Neural progenitor cell (in vitro differentiated cells): ENCODE measurements at regions not wholly inside any gene's neighbourhood (a gene's known extent, or its start where the extent isn't known, plus 50 kb on each side); places are given as distances from the start of the nearest gene placed in this dataset.

Experiments
- EZH2 ChIP-seq: fragments of 200-600 bp; sonication (generic); IDR thresholded peaks from 2 replicates; pipeline ENCODE4 v1.6.1; 2017; ENCODE audit warnings: antibody characterized with exemption, mild to moderate bottlenecking, moderate library complexity
- TF ChIP-seq, protein P1 (sequence below): fragments of 200-600 bp; sonication (generic); IDR thresholded peaks from 2 replicates; pipeline ENCODE4 v1.5.1; 2017; ENCODE audit warnings: antibody characterized with exemption, mild to moderate bottlenecking

DNA sequence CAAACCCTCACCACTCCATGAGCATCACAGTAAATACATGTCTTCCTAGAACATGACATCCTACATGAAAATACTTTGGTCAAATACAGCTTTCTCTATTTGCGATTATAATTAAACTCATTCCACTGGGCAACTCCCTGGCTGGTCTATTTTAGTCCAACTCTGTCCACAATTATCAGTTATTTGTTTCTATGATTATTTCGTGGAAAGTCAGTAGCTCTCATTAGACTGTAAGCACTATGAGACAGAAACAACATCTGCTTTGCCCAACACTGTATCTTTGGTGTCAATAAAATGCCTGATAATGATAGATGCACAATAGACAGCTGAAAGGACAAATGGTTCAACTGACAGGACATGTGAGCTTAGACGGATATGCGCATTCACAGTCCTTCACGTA, 292.0 kb downstream of the KLF12 start:
- TF ChIP-seq, protein P1, sequence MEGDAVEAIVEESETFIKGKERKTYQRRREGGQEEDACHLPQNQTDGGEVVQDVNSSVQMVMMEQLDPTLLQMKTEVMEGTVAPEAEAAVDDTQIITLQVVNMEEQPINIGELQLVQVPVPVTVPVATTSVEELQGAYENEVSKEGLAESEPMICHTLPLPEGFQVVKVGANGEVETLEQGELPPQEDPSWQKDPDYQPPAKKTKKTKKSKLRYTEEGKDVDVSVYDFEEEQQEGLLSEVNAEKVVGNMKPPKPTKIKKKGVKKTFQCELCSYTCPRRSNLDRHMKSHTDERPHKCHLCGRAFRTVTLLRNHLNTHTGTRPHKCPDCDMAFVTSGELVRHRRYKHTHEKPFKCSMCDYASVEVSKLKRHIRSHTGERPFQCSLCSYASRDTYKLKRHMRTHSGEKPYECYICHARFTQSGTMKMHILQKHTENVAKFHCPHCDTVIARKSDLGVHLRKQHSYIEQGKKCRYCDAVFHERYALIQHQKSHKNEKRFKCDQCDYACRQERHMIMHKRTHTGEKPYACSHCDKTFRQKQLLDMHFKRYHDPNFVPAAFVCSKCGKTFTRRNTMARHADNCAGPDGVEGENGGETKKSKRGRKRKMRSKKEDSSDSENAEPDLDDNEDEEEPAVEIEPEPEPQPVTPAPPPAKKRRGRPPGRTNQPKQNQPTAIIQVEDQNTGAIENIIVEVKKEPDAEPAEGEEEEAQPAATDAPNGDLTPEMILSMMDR = no peak
- TF ChIP-seq EZH2 = no peak
